ENCODE measurements at regions not wholly inside any gene's neighbourhood (a gene's known extent, or its start where the extent isn't known, plus 50 kb on each side); places are given as distances from the start of the nearest gene placed in this dataset.

GRCh38 chr6:23735151-23735550 is 390.9 kb upstream of the NRSN1 start:
- Histone ChIP-seq H3K36me3 (replicated peaks in 1 of 2) (no peaks in the 10 kb centered on the region), H3K27me3 (no peaks in the 10 kb centered on the region), H3K4me1 (replicated peaks in 1 of 2) (no peaks in the 10 kb centered on the region), H3K9me3 (replicated peaks in 1 of 3) (no peaks in the 10 kb centered on the region), H3K4me3 (no peak overlapping the region), H3K27ac (no peak overlapping the region)
- TF ChIP-seq CTCF (IDR thresholded peaks at IDR 0.05) (no peak), POLR2A (IDR thresholded peaks at IDR 0.05) (no peak)
- WGBS, 4 donors = 57 to 64% (median 63%) methylated on average over 4 of the region's 4 CpGs
- no peak for DNase-seq
- intact Hi-C loops (cut with DNase I) = no loop called here

- intact Hi-C loops (cut with DNase I) = no loop called here
- TF ChIP-seq POLR2A (IDR thresholded peaks at IDR 0.05) (no peak), CTCF (IDR thresholded peaks at IDR 0.05) (no peak)
- H3K9me3 ChIP-seq (replicated peaks in 1 of 3) = no peaks in the 10 kb centered on the region
- H3K27me3 ChIP-seq = no peaks in the 10 kb centered on the region
- DNase-seq = no peak
- H3K36me3 ChIP-seq (replicated peaks in 1 of 2) = no peaks in the 10 kb centered on the region
- no peaks in the 10 kb centered on the region for H3K4me1 ChIP-seq (replicated peaks in 1 of 2)
- 44 to 58% (median 58%) methylated on average over 3 of the region's 3 CpGs for WGBS, 4 donors
- no peak overlapping the region for H3K27ac ChIP-seq
- H3K4me3 ChIP-seq = no peak overlapping the region
These were observed 389.4 kb upstream of the NRSN1 start for GRCh38 chr6:23736577-23736976.

- no peak for TF ChIP-seq POLR2A (IDR thresholded peaks at IDR 0.05)
- TF ChIP-seq CTCF (IDR thresholded peaks at IDR 0.05) = no peak
- Histone ChIP-seq H3K9me3 (replicated peaks in 1 of 3) (no peaks in the 10 kb centered on the region), H3K36me3 (replicated peaks in 1 of 2) (no peaks in the 10 kb centered on the region), H3K27ac (no peak overlapping the region), H3K4me3 (no peak overlapping the region), H3K4me1 (replicated peaks in 1 of 2) (no peaks in the 10 kb centered on the region), H3K27me3 (no peaks in the 10 kb centered on the region)
- 35 to 63% (median 45%) methylated on average over 5 of the region's 5 CpGs for WGBS, 4 donors
- intact Hi-C loops (cut with DNase I) = no loop called here
- DNase-seq = no peak
These were observed 378.8 kb upstream of the NRSN1 start for GRCh38 chr6:23747239-23747638.

GRCh38 chr6:23752414-23752813 is 373.6 kb upstream of the NRSN1 start:
- intact Hi-C loops (cut with DNase I) = no loop called here
- Histone ChIP-seq H3K27me3 (no peaks in the 10 kb centered on the region), H3K4me1 (replicated peaks in 1 of 2) (no peaks in the 10 kb centered on the region), H3K9me3 (replicated peaks in 1 of 3) (no peaks in the 10 kb centered on the region), H3K27ac (no peak overlapping the region), H3K4me3 (no peak overlapping the region), H3K36me3 (replicated peaks in 1 of 2) (no peaks in the 10 kb centered on the region)
- WGBS, 4 donors = 61 to 70% (median 62%) methylated on average over 1 of the region's 1 CpG
- DNase-seq = no peak
- TF ChIP-seq CTCF (IDR thresholded peaks at IDR 0.05) (no peak), POLR2A (IDR thresholded peaks at IDR 0.05) (no peak)
